H7 (cell line): ENCODE measurements at regions not wholly inside any gene's neighbourhood (a gene's known extent, or its start where the extent isn't known, plus 50 kb on each side); places are given as distances from the start of the nearest gene placed in this dataset.
A peak's percentile ranks its signal among the peaks of the same experiment; 100 is the strongest.
"Not testable (repeated sequence)": the region's sequence is repeated elsewhere in the genome, so short reads cannot be mapped to it uniquely, and the experiment has no call there.

Experiments used
- DNase-seq: peaks from one replicate; pipeline ENCODE4 v3.0.0; 2012
- H3K27me3 ChIP-seq: 2 replicates; pipeline ENCODE4 v1.6.0; 2011; ENCODE audit warnings: mild to moderate bottlenecking, low read length; ENCODE audit not compliant: control insufficient read depth, insufficient read depth
- H3K36me3 ChIP-seq: replicated peaks from 2 replicates; pipeline ENCODE4 v1.5.1; 2011; ENCODE audit warnings: low read length; ENCODE audit not compliant: control insufficient read depth, insufficient read depth
- H3K4me3 ChIP-seq: 2 replicates; pipeline ENCODE4 v1.5.1; 2011; ENCODE audit warnings: low read depth, mild to moderate bottlenecking, control low read depth, low read length, moderate library complexity; ENCODE audit not compliant: insufficient read depth

GRCh38 chr16:58884141-58884540, 150.0 kb upstream of the GOT2 start:
- Histone ChIP-seq H3K27me3 (no peaks in the 10 kb centered on the region), H3K4me3 (no peak overlapping the region)
- no peak for DNase-seq

GRCh38 chr16:58883131-58883530, 149.0 kb upstream of the GOT2 start:
- DNase-seq = no peak
- H3K27me3 ChIP-seq = no peaks in the 10 kb centered on the region

More at GRCh38 chr16:58884141-58884540, 150.0 kb upstream of the GOT2 start:
- H3K36me3 ChIP-seq = no peaks in the 10 kb centered on the region

GRCh38 chr16:58882292-58882691, 148.2 kb upstream of the GOT2 start:
- no peak for DNase-seq
- H3K27me3 ChIP-seq = no peaks in the 10 kb centered on the region
- H3K36me3 ChIP-seq = no peaks in the 10 kb centered on the region
- no peak overlapping the region for H3K4me3 ChIP-seq

More at GRCh38 chr16:58883131-58883530, 149.0 kb upstream of the GOT2 start:
- Histone ChIP-seq H3K4me3 (no peak overlapping the region), H3K36me3 (no peaks in the 10 kb centered on the region)

- H3K27me3 ChIP-seq, H3K36me3 ChIP-seq, H3K4me3 ChIP-seq, DNase-seq: not testable (repeated sequence)
Observed at GRCh38 chr16:58878641-58879040, 144.5 kb upstream of the GOT2 start.

DNA sequence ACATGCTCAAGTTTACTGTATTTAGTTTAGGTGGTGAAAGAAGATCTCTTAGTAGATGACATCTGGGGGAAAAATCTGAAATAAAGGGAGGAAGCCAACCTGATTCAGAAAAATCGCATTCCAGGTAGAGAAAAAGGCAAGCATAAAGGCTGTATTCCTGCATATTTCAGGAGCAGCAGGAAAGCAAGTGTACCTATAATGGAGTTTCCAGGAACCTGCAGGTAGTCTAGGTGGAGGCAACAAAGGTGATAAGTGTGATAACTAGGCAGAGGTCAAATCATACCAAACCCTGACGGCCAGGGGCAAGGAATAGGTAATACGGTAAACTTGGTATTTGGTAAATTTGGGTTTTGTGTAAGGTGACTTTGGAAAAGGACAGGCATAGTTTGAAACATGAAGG, 132.8 kb upstream of the GOT2 start:
- no peaks in the 10 kb centered on the region for H3K27me3 ChIP-seq
- no peak overlapping the region for H3K4me3 ChIP-seq
- H3K36me3 ChIP-seq = no peaks in the 10 kb centered on the region
- no peak for DNase-seq

DNA sequence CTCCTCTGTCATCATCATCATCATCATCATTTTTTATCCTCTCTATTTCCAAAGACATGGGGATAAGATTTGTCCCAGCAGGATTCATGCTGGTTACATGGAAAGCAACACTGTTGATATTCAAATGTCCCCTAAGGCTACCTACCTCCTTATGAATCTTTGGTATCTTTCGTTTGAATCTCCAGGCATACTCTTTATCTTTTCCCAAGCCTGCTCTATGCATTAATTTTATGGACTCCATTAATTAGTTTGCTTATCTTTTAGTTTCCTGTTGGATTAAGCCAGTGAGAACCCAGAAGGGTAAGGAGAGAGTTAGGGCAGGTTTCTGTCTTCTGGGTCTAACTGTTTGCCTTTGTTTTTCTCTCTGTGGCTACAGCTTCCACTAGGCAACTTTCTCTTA, 129.6 kb upstream of the GOT2 start:
- Histone ChIP-seq H3K27me3 (no peaks in the 10 kb centered on the region), H3K36me3 (no peaks in the 10 kb centered on the region), H3K4me3 (no peak overlapping the region)
- DNase-seq = no peak

DNA sequence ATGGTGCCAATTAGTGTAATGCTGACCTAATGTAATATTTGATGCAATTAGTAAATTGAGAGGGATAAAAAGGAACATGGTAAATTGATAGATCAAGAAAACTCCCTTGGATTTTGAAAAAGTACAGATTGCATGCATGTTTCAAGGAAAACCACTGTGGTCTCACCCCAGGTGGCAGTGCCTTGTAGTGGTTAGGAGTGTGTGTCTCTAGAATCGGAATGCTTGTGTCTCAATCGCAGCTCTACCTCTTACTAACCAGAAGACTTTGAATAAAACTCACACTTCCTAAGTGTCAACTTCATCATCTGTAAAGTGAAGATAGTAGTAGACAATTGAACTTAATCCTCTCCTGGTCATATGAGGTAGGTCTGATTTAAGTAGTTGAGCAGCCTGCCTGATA, 128.9 kb upstream of the GOT2 start:
- H3K4me3 ChIP-seq = no peak overlapping the region
- H3K36me3 ChIP-seq = no peaks in the 10 kb centered on the region
- H3K27me3 ChIP-seq = no peaks in the 10 kb centered on the region
- no peak for DNase-seq

DNA sequence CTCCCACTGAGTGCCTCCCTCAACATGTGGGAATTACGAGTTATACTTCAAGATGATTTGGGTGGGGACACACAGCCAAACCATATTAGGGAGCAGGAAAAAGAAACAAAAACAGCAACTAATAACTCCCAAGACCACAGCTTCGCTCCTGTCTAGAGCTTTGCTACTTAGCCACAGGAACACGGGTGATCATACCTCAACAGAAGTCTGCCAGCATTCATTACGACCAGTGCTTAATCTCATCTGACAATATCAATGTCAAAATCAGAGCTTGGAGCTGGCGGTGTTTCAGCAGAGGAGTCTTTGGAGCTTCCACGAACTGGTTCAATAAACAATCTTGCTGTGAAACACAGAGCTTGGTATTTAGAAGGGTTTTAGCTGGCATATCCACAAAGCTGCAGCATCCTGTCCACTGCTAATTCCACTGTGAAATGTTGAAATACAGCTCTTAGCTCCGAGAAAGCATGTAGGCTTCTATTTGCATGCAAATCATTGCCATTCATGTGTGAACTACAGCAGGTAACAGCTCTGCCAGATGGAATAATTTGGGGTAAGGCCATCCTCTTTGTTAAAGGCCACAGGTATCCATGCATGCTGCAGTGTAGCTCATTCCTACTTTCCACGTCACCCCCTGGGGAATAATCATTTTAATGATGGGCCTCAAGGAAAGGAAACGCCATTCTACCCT, 128.4 kb upstream of the GOT2 start:
- Histone ChIP-seq H3K4me3 (no peak overlapping the region), H3K27me3 (no peaks in the 10 kb centered on the region), H3K36me3 (no peaks in the 10 kb centered on the region)
- peak; percentile 56 for DNase-seq

DNA sequence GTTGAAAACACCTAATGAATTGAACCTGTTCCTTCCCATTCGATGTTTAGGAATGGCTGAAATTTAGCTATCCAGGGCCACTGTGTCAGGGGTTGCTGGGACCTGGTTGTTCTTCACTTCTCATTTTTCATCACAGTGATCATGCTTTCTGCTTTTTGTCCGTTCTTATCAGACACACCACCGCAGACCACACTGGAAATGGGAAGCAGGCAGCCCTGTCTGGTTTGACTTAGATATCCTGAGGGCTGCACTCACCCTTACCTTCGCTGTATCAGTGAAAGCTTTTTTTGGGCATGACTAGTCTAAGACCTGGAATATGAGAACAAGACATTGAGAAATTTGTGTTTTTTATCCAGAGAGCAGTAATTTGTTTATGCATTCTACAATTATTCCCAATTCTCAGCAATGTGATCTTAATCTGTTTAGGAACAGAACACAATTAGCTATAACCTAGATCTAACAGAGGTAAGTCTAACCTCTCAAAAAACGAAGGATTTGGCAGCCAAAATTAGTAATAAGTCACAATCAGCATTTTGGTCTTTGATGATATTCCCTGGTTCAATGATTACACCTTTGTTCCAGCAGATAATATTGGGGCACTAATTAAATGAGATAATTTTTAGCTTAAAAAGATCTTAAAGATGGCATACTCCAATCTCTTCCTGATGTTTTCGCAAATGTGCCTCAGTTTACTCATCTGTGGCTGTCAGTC, 126.0 kb upstream of the GOT2 start:
- Histone ChIP-seq H3K27me3 (no peaks in the 10 kb centered on the region), H3K4me3 (no peak overlapping the region), H3K36me3 (no peaks in the 10 kb centered on the region)
- no peak for DNase-seq

DNA sequence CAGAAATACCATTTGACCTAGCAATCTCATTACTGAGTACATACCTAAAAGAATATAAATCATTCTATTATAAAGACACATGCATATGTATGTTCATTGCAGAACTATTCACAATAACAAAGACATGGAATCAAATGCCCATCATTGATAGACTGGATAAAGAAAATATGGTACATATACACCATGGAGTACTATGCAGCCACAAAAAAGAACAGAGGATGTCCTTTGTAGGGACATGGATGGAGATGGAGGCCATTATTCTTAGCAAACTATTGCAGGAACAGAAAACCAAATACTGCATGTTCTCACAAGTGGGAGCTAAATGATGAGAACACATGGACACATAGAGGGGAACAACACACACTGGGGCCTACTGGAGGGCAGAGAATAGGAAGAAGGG, 124.5 kb upstream of the GOT2 start:
- H3K4me3 ChIP-seq, H3K36me3 ChIP-seq, DNase-seq, H3K27me3 ChIP-seq: not testable (repeated sequence)

GRCh38 chr16:58855291-58855863, 121.3 kb upstream of the GOT2 start:
- no peak for DNase-seq
- no peaks in the 10 kb centered on the region for H3K27me3 ChIP-seq
- no peak overlapping the region for H3K4me3 ChIP-seq
- no peaks in the 10 kb centered on the region for H3K36me3 ChIP-seq

GRCh38 chr16:58853854-58854791, 120.0 kb upstream of the GOT2 start:
- DNase-seq = no peak
- Histone ChIP-seq H3K27me3 (no peaks in the 10 kb centered on the region), H3K4me3 (no peak overlapping the region), H3K36me3 (no peaks in the 10 kb centered on the region)

DNA sequence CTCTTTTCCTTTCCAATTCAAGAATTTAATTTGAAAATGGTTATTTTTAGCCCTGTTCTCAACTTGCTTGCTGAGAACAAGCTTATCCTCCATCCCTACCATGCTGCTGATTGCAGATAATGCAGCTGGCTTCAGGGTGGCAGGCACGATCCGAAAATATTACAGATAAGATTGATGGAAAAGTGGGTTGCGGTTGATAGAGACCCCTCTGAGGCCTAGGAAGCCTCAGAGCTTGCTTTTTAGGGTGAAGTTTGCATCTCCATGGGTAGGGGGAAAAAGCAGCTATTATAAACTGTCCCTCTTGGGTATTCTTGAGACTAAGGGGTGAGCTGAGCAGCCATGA, 116.5 kb upstream of the GOT2 start:
- no peaks in the 10 kb centered on the region for H3K27me3 ChIP-seq
- H3K4me3 ChIP-seq = no peak overlapping the region
- H3K36me3 ChIP-seq = no peaks in the 10 kb centered on the region
- no peak for DNase-seq

- Histone ChIP-seq H3K27me3 (no peaks in the 10 kb centered on the region), H3K36me3 (no peaks in the 10 kb centered on the region), H3K4me3 (no peak overlapping the region)
- DNase-seq = no peak
Observed at GRCh38 chr16:58850019-58850677, 116.0 kb upstream of the GOT2 start.
